H9 (cell line): ENCODE measurements at regions not wholly inside any gene's neighbourhood (a gene's known extent, or its start where the extent isn't known, plus 50 kb on each side); places are given as distances from the start of the nearest gene placed in this dataset.

Experiments used
- DNase-seq: peaks from one replicate; pipeline ENCODE4 v3.0.0-alpha.2; 2017
- H2AFZ ChIP-seq: one replicate; pipeline ENCODE4 v1.6.1; 2013; ENCODE audit warnings: mild to moderate bottlenecking, low read length, control low read depth, moderate library complexity
- H2AK5ac ChIP-seq: 2 replicates; pipeline ENCODE4 v1.6.1; 2013; ENCODE audit warnings: low read length, control low read depth, mixed read lengths; ENCODE audit not compliant: insufficient read length
- H2BK120ac ChIP-seq: one replicate; pipeline ENCODE4 v1.6.1; 2013; ENCODE audit warnings: low read depth, mild to moderate bottlenecking, low read length, control low read depth, inconsistent platforms; ENCODE audit not compliant: poor library complexity, severe bottlenecking
- H2BK12ac ChIP-seq: 2 replicates; pipeline ENCODE4 v1.6.1; 2013; ENCODE audit warnings: low read length, control low read depth, mixed read lengths, low read depth; ENCODE audit not compliant: insufficient read length
- H2BK15ac ChIP-seq: 2 replicates; pipeline ENCODE4 v1.6.1; 2013; ENCODE audit warnings: low read depth, low read length, control low read depth
- H2BK20ac ChIP-seq: one replicate; pipeline ENCODE4 v1.6.1; 2013; ENCODE audit warnings: low read depth, mild to moderate bottlenecking, low read length, control low read depth, inconsistent platforms; ENCODE audit not compliant: poor library complexity, severe bottlenecking
- H2BK5ac ChIP-seq: 2 replicates; pipeline ENCODE4 v1.6.1; 2013; ENCODE audit warnings: low read length, control low read depth, mixed read lengths; ENCODE audit not compliant: insufficient read length
- H3K14ac ChIP-seq: 2 replicates; pipeline ENCODE4 v1.6.1; 2013; ENCODE audit warnings: low read length, control low read depth; ENCODE audit not compliant: insufficient read depth
- H3K18ac ChIP-seq: 2 replicates; pipeline ENCODE4 v1.6.1; 2013; ENCODE audit warnings: low read depth, mild to moderate bottlenecking, mixed read lengths, low read length, control low read depth; ENCODE audit not compliant: insufficient read length
- H3K23ac ChIP-seq: 2 replicates; pipeline ENCODE4 v1.6.1; 2013; ENCODE audit warnings: low read length, control low read depth, mixed read lengths, low read depth; ENCODE audit not compliant: insufficient read length
- H3K23me2 ChIP-seq: 2 replicates; pipeline ENCODE4 v1.6.1; 2013; ENCODE audit warnings: low read depth, mild to moderate bottlenecking, mixed read lengths, low read length, control low read depth; ENCODE audit not compliant: insufficient read length, poor library complexity, severe bottlenecking
- H3K27ac ChIP-seq: 2 replicates; pipeline ENCODE4 v1.5.1; 2013; ENCODE audit warnings: low read length, control low read depth, mixed read lengths, low read depth; ENCODE audit not compliant: insufficient read length
- H3K27me3 ChIP-seq: 2 replicates; pipeline ENCODE4 v1.6.1; 2013; ENCODE audit warnings: low read length, control low read depth, inconsistent platforms; ENCODE audit not compliant: insufficient read depth
- H3K4ac ChIP-seq: 2 replicates; pipeline ENCODE4 v1.6.1; 2013; ENCODE audit warnings: low read depth, mild to moderate bottlenecking, control low read depth, inconsistent platforms, low read length, moderate library complexity
- H3K4me1 ChIP-seq: 2 replicates; pipeline ENCODE4 v1.6.1; 2013; ENCODE audit warnings: low read length, control low read depth, inconsistent platforms; ENCODE audit not compliant: insufficient read depth
- H3K4me2 ChIP-seq: 2 replicates; pipeline ENCODE4 v1.6.1; 2013; ENCODE audit warnings: low read length, control low read depth, mixed read lengths; ENCODE audit not compliant: insufficient read length, insufficient read depth
- H3K56ac ChIP-seq: 2 replicates; pipeline ENCODE4 v1.6.1; 2013; ENCODE audit warnings: low read depth, mild to moderate bottlenecking, mixed read lengths, low read length, control low read depth; ENCODE audit not compliant: insufficient read length
- H3K79me1 ChIP-seq: 2 replicates; pipeline ENCODE4 v1.6.1; 2013; ENCODE audit warnings: low read depth, mild to moderate bottlenecking, moderate library complexity, low read length, control low read depth, inconsistent platforms; ENCODE audit not compliant: insufficient read depth, poor library complexity, severe bottlenecking
- H3K79me2 ChIP-seq: 2 replicates; pipeline ENCODE4 v1.6.1; 2013; ENCODE audit warnings: low read length, control low read depth, inconsistent platforms; ENCODE audit not compliant: insufficient read depth
- H3K9ac ChIP-seq: 2 replicates; pipeline ENCODE4 v1.6.1; 2013; ENCODE audit warnings: low read length, control low read depth, mixed read lengths; ENCODE audit not compliant: insufficient read length; ENCODE audit errors: extremely low read depth
- H3K9me3 ChIP-seq: one replicate; pipeline ENCODE4 v1.6.1; 2013; ENCODE audit warnings: low read depth, low read length, inconsistent platforms; ENCODE audit not compliant: control insufficient read depth
- H3T11ph ChIP-seq: one replicate; pipeline ENCODE4 v1.6.1; 2013; ENCODE audit warnings: mild to moderate bottlenecking, low read length, control low read depth, inconsistent platforms
- H4K20me1 ChIP-seq: one replicate; pipeline ENCODE4 v1.6.1; 2013; ENCODE audit not compliant: control insufficient read depth, insufficient read length, insufficient read depth
- H4K5ac ChIP-seq: 2 replicates; pipeline ENCODE4 v1.6.1; 2013; ENCODE audit warnings: low read depth, mild to moderate bottlenecking, mixed read lengths, low read length, control low read depth; ENCODE audit not compliant: insufficient read length
- H4K8ac ChIP-seq: replicated peaks from 2 replicates; pipeline ENCODE4 v1.6.1; 2013; ENCODE audit warnings: low read length, control low read depth, mixed read lengths, low read depth; ENCODE audit not compliant: insufficient read length
- H4K91ac ChIP-seq: 2 replicates; pipeline ENCODE4 v1.6.1; 2013; ENCODE audit warnings: low read depth, mild to moderate bottlenecking, moderate library complexity, mixed read lengths, low read length, control low read depth; ENCODE audit not compliant: insufficient read length
- H3K27ac Mint-ChIP-seq, 3 experiments: 2 replicates in 2 of 3; 3 replicates in 1 of 3; pipeline ENCODE4 v1.8.0; 2020 to 2021; ENCODE audit warnings: mixed read lengths in 3 of 3, mild to moderate bottlenecking in 1 of 3, moderate library complexity in 1 of 3
- H3K27me3 Mint-ChIP-seq: 2 replicates; pipeline ENCODE4 v1.8.0; 2021; ENCODE audit warnings: low read depth, mild to moderate bottlenecking, moderate library complexity, mixed read lengths
- H3K36me3 Mint-ChIP-seq, 3 experiments: 2 replicates in 2 of 3; 3 replicates in 1 of 3; pipeline ENCODE4 v1.8.0; 2020 to 2021; ENCODE audit warnings: low read depth in 3 of 3, mixed read lengths in 3 of 3; ENCODE audit not compliant: insufficient read depth in 1 of 3
- H3K4me1 Mint-ChIP-seq, 2 experiments: 2 replicates each; pipeline ENCODE4 v1.8.0; 2020; ENCODE audit warnings: mixed read lengths in 2 of 2
- H3K4me3 Mint-ChIP-seq, 2 experiments: 2 replicates in 1 of 2; 3 replicates in 1 of 2; pipeline ENCODE4 v1.8.0; 2020 to 2021; ENCODE audit warnings: mild to moderate bottlenecking in 2 of 2, mixed read lengths in 2 of 2, moderate library complexity in 1 of 2
- H3K9me3 Mint-ChIP-seq, 2 experiments: 2 replicates in 1 of 2; 3 replicates in 1 of 2; pipeline ENCODE4 v1.8.0; 2020; ENCODE audit warnings: mild to moderate bottlenecking in 2 of 2, mixed read lengths in 2 of 2, moderate library complexity in 1 of 2
- CTCF ChIP-seq: fragments of 200-600 bp; sonication (generic); conservative IDR thresholded peaks from 3 replicates; pipeline ENCODE4 v1.8.0; 2021; ENCODE audit warnings: antibody characterized with exemption, mild to moderate bottlenecking
- WGBS: extraction: QIAGEN DNeasy Blood & Tissue Kit; methylation state at CpG from one replicate; pipeline ENCODE4 v1.1.7; 2013; ENCODE audit warnings: missing lambda C conversion rate, low lambda C conversion rate, mixed read lengths; ENCODE audit not compliant: insufficient read length; ENCODE audit errors: extremely low coverage; 5-methylcytosine and 5-hydroxymethylcytosine counted together

GRCh38 chr11:86185381-86185750, 59.2 kb upstream of the EED start:
- Histone ChIP-seq H2BK120ac (no peak overlapping the region), H3K79me2 (no peaks in the 10 kb centered on the region), H2BK5ac (no peak overlapping the region), H3K23me2 (no peaks in the 10 kb centered on the region), H3K9me3 (no peaks in the 10 kb centered on the region), H3K4ac (no peak overlapping the region), H3K14ac (no peak overlapping the region), H3K79me1 (no peaks in the 10 kb centered on the region), H3K23ac (no peak overlapping the region), H4K91ac (no peak overlapping the region), H4K20me1 (no peaks in the 10 kb centered on the region), H3K4me1 (no peaks in the 10 kb centered on the region), H2AFZ (no peak overlapping the region), H3K56ac (no peak overlapping the region), H4K8ac (no peak overlapping the region), H3K4me2 (no peak overlapping the region), H3K27me3 (no peaks in the 10 kb centered on the region), H2BK12ac (no peak overlapping the region), H3K18ac (no peak overlapping the region), H3T11ph (no peak overlapping the region), H3K9ac (no peak overlapping the region), H2BK20ac (no peak overlapping the region), H2BK15ac (no peak overlapping the region), H2AK5ac (no peak overlapping the region), H4K5ac (no peak overlapping the region), H3K27ac (no peak overlapping the region)
- TF ChIP-seq CTCF: no peak
- Mint-ChIP-seq H3K27ac (no peak overlapping the region), H3K4me3 (no peak overlapping the region), H3K27me3 (peaks cover 1% of the 10 kb centered on the region; the same call in 1 of the 2 replicates), H3K36me3 (no peaks in the 10 kb centered on the region), H3K9me3 (no peaks in the 10 kb centered on the region), H3K4me1 (no peaks in the 10 kb centered on the region)
- DNase-seq: no peak
- no CpG with 5 or more reads among the region's 2 CpGs for WGBS
